ENCODE measurements at regions not wholly inside any gene's neighbourhood (a gene's known extent, or its start where the extent isn't known, plus 50 kb on each side); places are given as distances from the start of the nearest gene placed in this dataset.

DNA sequence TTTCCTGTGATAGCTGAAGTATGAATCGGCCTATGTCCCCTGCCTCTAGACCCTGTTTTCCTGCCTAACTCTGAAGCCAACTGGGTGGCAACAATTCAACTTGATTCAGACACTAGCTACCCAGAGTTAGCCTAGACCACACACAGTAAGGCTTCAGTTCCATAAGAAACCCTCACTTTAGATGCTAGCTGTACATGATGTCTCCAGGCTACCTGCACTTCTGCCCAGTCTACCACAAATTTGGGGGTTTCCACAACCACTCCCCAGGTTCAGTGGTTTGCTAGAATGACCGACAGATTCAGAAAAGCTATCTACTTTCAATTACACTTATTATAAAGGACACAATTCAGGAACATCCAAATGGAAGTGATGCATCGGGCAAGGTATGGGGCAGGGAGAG is 119.4 kb upstream of the VLDLR start:
- TF ChIP-seq POLR2A (IDR thresholded peaks at IDR 0.05) = no peak
- TF ChIP-seq, protein P1, sequence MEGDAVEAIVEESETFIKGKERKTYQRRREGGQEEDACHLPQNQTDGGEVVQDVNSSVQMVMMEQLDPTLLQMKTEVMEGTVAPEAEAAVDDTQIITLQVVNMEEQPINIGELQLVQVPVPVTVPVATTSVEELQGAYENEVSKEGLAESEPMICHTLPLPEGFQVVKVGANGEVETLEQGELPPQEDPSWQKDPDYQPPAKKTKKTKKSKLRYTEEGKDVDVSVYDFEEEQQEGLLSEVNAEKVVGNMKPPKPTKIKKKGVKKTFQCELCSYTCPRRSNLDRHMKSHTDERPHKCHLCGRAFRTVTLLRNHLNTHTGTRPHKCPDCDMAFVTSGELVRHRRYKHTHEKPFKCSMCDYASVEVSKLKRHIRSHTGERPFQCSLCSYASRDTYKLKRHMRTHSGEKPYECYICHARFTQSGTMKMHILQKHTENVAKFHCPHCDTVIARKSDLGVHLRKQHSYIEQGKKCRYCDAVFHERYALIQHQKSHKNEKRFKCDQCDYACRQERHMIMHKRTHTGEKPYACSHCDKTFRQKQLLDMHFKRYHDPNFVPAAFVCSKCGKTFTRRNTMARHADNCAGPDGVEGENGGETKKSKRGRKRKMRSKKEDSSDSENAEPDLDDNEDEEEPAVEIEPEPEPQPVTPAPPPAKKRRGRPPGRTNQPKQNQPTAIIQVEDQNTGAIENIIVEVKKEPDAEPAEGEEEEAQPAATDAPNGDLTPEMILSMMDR (IDR thresholded peaks at IDR 0.05) = no peak
